ENCODE measurements at regions not wholly inside any gene's neighbourhood (a gene's known extent, or its start where the extent isn't known, plus 50 kb on each side); places are given as distances from the start of the nearest gene placed in this dataset.

Small RNAs in the stretch of these regions (small RNA-seq; reads per million reads assigned to genes)
- 1.6 to 208 (median 13.5) reads per million in 7 experiments for gene RF00003
- 0 reads per million in 7 experiments for gene RF00619
- gene RNA5SP536, result 0 reads per million in 7 experiments
- gene RNU6-1071P, result 0 reads per million in 7 experiments

All from SK-N-SH (cell line).